ENCODE measurements at regions not wholly inside any gene's neighbourhood (a gene's known extent, or its start where the extent isn't known, plus 50 kb on each side); places are given as distances from the start of the nearest gene placed in this dataset.

DNA sequence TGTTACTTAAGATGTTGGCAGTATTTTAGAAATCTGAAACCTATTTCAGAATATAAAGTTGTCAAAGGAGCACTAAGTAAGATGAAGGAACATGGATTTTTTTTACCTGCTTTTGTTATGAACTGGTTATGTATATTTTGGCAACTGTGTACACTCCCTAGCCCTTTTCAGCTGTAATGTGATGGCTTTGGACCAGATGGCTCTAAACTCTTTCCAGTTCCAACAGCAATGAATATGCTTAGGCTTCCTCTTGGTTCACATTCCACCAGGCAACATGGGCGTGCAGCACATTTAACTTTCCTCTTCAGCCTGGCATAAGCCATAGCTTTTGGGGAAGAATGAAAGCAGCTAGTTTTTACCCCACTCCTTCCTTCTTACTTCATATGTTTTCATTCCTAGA, 95.6 kb upstream of the ADAMTS5 start:
- TF ChIP-seq, protein P1, sequence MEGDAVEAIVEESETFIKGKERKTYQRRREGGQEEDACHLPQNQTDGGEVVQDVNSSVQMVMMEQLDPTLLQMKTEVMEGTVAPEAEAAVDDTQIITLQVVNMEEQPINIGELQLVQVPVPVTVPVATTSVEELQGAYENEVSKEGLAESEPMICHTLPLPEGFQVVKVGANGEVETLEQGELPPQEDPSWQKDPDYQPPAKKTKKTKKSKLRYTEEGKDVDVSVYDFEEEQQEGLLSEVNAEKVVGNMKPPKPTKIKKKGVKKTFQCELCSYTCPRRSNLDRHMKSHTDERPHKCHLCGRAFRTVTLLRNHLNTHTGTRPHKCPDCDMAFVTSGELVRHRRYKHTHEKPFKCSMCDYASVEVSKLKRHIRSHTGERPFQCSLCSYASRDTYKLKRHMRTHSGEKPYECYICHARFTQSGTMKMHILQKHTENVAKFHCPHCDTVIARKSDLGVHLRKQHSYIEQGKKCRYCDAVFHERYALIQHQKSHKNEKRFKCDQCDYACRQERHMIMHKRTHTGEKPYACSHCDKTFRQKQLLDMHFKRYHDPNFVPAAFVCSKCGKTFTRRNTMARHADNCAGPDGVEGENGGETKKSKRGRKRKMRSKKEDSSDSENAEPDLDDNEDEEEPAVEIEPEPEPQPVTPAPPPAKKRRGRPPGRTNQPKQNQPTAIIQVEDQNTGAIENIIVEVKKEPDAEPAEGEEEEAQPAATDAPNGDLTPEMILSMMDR (IDR thresholded peaks at IDR 0.05): no peak
- TF ChIP-seq EP300 (IDR thresholded peaks at IDR 0.05) (no peak), POLR2A (IDR thresholded peaks at IDR 0.05) (no peak)
